ENCODE measurements at regions not wholly inside any gene's neighbourhood (a gene's known extent, or its start where the extent isn't known, plus 50 kb on each side); places are given as distances from the start of the nearest gene placed in this dataset.

DNA sequence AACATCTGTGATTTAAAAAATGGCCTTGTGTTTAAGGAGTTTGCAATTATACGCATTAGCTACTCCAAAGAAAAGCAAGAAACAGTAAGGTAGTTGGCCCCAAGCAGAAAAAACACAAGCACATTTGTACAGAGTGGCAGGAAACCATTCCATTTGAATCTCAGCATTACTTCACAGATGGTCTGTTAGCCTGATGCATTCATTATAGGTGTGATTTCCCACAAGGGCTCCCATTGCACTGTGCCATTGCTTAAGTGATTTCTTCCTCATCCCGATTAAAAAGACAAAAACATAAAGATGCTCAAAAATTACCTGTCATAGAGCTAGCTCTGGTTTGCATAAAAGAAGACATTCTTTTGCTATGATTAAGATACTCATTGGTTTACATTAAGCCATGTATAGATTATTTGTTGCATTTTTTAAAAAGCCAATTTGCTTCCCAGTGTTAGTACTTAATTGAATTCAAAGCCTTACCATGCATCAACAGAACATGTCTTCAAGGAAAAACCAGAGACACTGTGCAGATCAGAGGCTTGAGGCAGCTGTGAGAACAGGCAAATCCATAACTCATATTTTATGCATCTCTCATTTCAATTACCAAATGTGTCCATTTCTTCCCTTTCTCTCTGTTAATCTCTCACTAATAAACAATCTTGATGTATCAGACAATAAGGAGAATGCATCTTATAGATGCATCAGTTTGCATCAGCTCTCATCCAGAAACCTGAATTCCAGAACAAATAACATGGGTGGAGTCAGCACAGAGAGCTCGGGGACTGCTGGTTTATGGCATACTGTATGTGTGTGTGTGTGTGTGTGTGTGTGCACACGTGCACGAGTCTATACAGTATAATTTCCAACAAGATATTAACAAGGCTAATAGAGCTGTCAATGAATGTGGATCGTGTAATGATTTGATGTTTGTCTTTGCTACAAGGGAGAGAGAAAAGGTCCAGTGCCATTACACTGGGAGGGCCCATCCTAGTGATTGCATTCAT, 558.6 kb upstream of the HS6ST1 start:
- no peaks in the 10 kb centered on the region for H3K9me3 ChIP-seq
- H3K36me3 ChIP-seq = no peaks in the 10 kb centered on the region
- TF ChIP-seq, protein P1, sequence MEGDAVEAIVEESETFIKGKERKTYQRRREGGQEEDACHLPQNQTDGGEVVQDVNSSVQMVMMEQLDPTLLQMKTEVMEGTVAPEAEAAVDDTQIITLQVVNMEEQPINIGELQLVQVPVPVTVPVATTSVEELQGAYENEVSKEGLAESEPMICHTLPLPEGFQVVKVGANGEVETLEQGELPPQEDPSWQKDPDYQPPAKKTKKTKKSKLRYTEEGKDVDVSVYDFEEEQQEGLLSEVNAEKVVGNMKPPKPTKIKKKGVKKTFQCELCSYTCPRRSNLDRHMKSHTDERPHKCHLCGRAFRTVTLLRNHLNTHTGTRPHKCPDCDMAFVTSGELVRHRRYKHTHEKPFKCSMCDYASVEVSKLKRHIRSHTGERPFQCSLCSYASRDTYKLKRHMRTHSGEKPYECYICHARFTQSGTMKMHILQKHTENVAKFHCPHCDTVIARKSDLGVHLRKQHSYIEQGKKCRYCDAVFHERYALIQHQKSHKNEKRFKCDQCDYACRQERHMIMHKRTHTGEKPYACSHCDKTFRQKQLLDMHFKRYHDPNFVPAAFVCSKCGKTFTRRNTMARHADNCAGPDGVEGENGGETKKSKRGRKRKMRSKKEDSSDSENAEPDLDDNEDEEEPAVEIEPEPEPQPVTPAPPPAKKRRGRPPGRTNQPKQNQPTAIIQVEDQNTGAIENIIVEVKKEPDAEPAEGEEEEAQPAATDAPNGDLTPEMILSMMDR (IDR thresholded peaks at IDR 0.05; ENCODE audit: low read depth, low read length) = no peak
- H3K4me3 ChIP-seq (ENCODE audit: low read depth, low read length) = no peak overlapping the region
- no peaks in the 10 kb centered on the region for H3K27me3 ChIP-seq
- no peaks in the 10 kb centered on the region for H3K4me1 ChIP-seq
- no peak for DNase-seq

DNA sequence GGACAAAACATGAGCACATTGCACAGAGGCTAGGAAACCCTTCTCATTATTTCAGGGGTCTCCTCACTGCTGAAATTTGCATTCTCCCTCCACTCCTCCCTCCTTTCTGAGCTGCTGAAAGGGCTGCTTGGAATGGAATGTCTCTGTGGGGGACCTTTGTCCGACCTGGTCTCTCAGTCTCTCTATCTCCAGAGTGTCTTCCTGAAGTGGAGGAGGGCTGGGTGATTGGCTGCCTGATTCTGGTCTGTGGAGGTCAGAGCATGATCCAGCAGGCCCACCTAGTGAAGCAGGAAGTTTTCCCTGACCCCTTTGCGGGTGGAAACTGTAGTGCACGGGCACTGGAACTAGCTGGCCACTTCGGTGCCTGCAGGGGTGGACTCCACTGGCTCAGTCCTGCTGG, 560.5 kb upstream of the HS6ST1 start:
- Histone ChIP-seq H3K4me3 (ENCODE audit: low read depth, low read length) (no peak overlapping the region), H3K9me3 (no peaks in the 10 kb centered on the region), H3K36me3 (no peaks in the 10 kb centered on the region), H3K27me3 (no peaks in the 10 kb centered on the region), H3K4me1 (no peaks in the 10 kb centered on the region)
- TF ChIP-seq, protein P1 (IDR thresholded peaks at IDR 0.05; ENCODE audit: low read depth, low read length) = no peak
- no peak for DNase-seq

DNA sequence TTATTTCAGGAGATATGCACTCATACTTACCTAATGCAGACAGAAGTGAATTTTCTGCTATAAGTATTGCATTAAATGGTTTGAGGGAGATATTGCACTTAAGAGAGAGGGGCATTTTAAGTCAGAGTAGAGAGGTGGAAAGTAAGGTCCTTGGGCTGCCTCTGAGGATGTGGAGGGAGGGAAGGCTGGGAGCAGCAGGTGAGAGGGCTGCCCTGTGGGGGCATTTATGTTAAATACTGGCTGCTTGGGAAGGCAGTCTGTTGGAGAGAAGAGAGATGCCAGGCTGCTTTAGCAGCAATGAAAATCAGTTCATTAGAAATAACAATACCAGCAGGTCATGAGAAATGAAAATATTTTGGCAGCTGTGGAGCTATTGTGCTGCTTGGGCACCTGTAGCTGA, 576.2 kb upstream of the HS6ST1 start:
- no peak for DNase-seq
- no peaks in the 10 kb centered on the region for H3K36me3 ChIP-seq
- TF ChIP-seq, protein P1 (IDR thresholded peaks at IDR 0.05; ENCODE audit: low read depth, low read length) = no peak
- H3K4me3 ChIP-seq (ENCODE audit: low read depth, low read length) = no peak overlapping the region
- no peaks in the 10 kb centered on the region for H3K27me3 ChIP-seq
- no peaks in the 10 kb centered on the region for H3K4me1 ChIP-seq
- H3K9me3 ChIP-seq = no peaks in the 10 kb centered on the region

DNA sequence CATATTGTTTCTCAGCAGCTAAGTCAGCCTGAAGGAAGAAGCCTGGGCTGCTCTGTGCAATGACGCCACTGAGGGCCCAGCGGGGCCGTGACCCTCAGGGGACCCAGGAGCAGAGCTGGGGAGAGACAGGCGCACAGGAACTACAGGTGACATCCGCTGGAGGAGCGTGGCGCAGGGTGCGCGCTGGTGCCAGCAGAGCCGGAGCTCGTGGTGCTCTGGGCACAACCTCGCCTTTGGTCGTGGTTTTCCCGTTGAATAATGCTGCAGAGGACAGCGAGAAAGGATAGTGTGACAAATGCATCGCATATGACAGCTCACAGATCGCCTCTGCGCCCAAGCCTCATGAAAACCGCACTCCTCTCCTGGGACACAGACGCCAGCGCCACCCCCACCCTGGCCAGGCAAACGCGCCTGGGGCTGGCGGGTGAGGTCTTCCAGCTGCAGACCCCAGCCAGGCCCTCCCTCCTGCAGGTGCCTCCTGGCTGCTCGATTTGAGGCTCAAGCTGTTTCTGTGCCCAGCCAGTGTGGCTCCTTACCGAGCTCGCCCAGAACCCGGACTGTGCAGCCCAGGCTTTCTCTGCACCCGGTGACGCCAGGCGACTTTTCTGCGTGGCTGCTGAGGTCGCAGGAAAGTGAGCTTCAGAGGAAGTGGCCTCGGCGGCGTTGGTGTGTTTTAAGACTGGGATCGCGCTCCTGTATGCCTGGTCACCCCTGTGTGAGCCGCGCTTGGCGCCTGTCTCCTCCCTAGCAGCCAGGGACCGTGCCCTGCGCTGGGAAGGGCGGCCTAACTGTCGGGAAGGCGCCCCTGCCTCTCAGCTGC, 583.1 kb upstream of the HS6ST1 start:
- TF ChIP-seq, protein P1 (IDR thresholded peaks at IDR 0.05; ENCODE audit: low read depth, low read length) = no peak
- DNase-seq = no peak
- H3K27me3 ChIP-seq = no peaks in the 10 kb centered on the region
- H3K9me3 ChIP-seq = no peaks in the 10 kb centered on the region
- no peaks in the 10 kb centered on the region for H3K4me1 ChIP-seq
- H3K36me3 ChIP-seq = no peaks in the 10 kb centered on the region
- no peak overlapping the region for H3K4me3 ChIP-seq (ENCODE audit: low read depth, low read length)

DNA sequence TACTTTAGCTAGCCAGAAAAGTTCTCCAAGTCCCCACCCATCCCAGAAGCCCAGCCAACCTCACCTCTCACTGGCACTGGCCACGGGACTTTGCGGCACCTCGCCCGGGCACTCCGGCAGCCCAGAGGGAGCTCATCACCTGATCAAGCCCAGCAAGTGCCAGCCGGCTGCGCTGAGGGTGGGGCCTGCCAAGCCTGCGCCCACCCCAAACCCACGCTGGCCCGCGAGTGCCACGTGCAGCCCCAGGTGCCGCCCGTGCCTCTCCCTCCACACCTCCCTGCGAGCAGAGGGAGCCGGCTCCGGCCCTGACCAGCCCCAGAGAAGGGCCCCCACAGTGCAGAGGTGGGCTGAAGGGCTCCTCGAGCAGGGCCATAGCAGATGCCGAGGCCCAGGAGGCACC, 585.0 kb upstream of the HS6ST1 start:
- Histone ChIP-seq H3K36me3 (no peaks in the 10 kb centered on the region), H3K9me3 (no peaks in the 10 kb centered on the region), H3K4me3 (ENCODE audit: low read depth, low read length) (no peak overlapping the region), H3K4me1 (no peaks in the 10 kb centered on the region), H3K27me3 (no peaks in the 10 kb centered on the region)
- TF ChIP-seq, protein P1 (IDR thresholded peaks at IDR 0.05; ENCODE audit: low read depth, low read length) = no peak
- no peak for DNase-seq
